ENCODE measurements at regions not wholly inside any gene's neighbourhood (a gene's known extent, or its start where the extent isn't known, plus 50 kb on each side); places are given as distances from the start of the nearest gene placed in this dataset.

GRCh38 chr2:139018252-139018651, 238.1 kb upstream of the NXPH2 start:
- no peak for TF ChIP-seq GATA3 (IDR thresholded peaks at IDR 0.05; ENCODE audit: low read depth, low read length)
- TF ChIP-seq GATA2 (IDR thresholded peaks at IDR 0.05; ENCODE audit: low read depth, low read length) = no peak
